NCI-H1048 (cell line): ENCODE measurements at regions not wholly inside any gene's neighbourhood (a gene's known extent, or its start where the extent isn't known, plus 50 kb on each side); places are given as distances from the start of the nearest gene placed in this dataset.
"Not testable (repeated sequence)": the region's sequence is repeated elsewhere in the genome, so short reads cannot be mapped to it uniquely, and the experiment has no call there.

Experiments used
- DNase-seq: peaks from one replicate; lab custom pipeline; 2025; lab: John Stamatoyannopoulos, UW

DNA sequence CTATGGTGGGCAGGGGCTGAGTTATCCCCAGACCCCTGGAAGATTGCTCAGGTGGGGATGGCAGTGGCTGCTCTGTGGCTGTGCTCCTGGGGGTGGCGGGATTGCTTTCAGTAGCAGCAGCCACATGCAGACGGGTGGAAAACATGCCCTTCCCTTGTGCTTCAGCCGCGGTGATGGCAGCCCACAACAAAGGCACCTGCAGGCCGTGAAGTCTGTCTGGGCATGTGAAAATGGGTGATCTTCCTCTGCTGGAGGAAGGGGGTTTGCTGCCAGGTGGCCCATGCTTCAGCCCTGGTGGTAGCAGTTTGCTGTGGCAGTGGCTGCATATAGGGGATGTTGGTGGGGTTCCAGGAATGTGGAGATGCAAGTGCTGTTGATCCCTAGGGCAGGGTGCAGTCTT is 326.2 kb upstream of the RGS6 start:
- no peak for DNase-seq

DNA sequence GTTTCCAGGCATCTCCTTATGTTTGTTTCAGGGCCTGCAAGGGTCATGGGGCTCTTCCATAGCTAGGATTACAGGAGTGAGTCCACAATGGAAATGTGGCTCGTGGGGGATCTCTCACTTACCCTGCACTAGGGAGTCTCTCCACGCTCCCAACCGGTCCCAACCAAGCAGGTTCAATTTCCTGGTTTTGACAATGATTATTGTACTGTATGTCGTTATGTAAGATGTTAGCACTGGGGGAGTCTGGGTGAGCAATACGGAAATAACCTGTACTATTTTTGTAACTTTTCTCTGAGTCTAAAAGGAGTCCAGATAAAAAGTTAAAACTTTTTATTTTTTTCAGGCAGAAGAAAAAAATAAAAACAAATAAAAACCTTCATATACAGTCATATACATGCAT is 325.7 kb upstream of the RGS6 start:
- no peak for DNase-seq

DNA sequence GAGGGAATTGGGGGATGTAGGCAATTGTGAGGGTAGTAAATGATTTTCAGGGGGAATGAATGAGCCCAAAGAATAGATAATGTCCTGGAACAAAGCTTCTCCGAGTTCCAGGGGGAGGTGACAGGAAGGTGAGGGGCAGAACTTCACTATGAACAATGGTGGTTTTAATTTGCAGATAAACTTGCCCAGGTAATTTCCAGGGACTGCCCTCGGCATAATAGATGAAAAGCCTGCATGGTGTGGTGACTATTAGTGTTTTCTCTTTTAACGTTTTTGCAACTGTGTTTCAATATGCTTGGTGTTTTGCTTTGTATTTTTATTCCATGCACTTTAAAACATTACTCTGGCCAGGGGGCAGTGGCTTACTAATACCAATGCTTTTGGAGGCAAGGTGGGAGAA is 325.2 kb upstream of the RGS6 start:
- no peak for DNase-seq

DNA sequence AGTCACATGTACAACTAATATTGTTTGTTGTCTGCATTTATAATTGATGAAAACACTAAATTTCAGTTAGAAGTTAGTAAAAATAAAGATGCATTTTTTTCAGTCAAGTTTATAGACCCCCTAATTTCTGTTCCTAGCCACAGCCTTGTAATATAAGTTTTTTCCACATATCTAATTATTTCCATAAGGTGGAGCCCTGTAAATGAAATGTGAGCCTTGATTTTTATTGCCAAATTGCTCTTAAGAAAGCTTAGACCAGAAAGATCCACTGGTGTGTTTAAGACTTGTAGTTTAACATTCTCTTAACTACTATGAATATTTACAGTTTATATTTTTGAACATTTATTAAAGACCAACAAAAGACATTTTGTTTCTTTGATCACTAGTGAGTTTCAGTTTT is 322.1 kb upstream of the RGS6 start:
- DNase-seq, result no peak

DNA sequence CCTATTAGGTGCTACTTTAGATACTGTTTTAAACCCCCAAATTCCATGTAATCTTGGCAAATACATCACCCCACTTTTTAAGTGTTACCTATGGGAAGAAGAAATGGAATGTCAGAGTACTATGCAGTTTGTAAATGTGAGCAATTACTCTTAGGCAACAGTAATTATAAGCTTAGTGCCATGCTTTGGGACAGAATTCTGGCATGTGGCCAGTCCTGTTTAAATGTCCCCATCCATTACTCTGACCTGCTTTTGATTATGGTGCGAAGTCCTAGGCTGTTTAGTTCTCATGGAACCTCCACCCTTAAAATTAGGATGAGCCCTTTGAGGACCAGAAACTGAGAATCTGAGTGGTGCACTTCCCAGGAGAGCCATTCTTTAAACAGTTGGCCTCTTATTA is 321.4 kb upstream of the RGS6 start:
- peak; percentile 85 for DNase-seq

DNA sequence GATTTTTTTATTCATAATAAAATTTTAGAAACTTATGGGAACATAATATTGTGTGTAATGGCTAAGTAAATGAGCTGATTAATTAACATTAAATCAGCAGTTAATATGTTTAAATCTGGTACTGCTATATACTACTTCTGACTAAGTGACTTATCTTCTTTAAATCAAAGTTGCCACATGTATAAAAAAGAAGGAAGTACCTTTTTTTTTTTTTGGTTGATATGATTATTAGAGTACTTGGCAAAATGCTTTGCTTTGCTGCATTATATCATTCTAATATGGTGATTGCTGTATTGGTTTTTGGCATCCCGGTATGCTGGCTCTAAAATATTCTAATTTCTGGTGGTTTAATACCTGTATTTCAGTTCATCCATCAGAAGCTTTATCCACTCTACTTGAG is 319.1 kb upstream of the RGS6 start:
- DNase-seq, result no peak

DNA sequence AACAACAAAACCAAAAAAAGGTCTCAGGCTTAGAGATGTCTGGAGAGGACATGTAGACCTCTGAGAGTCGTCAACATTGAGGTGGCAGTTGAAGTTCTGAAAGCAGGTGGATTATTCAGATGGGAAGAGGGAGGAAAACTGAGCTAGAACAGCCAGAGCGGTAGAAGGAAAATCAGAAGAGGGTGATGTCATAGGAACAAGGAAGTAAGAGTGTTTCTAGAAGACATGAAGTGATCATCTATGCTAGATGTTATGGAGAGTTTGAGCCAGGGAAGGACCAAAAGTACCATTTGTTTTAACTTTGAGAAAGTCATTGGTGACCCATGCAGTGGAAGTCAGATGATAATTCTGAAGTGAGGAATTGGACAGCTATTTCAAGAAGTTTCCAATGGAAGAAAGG is 316.2 kb upstream of the RGS6 start:
- no peak for DNase-seq

DNA sequence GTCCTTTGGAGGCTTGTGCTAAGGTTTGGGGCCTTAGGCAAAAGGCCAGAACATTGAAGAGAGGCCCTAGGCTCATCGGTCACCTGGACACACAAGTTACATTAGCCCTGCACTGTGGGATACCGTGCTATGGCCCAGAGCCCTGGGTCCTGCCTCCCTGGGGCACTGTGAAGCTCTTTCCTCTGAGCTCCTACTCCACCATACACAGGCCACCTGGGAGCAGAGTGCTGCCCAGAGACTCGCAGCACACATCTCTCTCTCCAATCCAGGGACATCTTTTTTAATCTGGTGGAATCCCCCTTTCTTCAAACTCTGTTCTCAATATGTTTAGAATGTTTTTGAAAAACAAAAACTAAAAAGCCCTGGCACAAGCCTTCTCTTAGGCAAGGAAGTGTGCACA is 314.2 kb upstream of the RGS6 start:
- no peak for DNase-seq

DNA sequence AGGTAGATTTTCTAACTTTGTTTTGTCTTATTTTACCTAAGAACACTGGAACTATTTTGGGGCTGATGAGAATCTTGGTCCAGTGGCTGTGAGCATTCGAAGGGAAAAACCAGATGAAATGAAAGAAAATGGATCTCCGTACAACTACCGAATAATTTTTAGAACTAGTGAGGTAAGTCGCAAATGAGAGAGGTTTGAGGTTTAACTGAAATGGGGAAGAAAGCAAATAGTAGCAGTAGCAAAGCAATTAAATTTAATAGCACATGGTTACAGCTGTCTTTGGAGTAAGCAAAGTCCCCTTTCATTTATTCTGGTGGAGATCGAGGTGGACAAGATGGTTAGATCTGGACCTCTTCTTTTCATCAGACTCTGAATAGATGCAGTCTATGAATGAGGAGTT is 313.5 kb upstream of the RGS6 start:
- DNase-seq, result no peak

DNA sequence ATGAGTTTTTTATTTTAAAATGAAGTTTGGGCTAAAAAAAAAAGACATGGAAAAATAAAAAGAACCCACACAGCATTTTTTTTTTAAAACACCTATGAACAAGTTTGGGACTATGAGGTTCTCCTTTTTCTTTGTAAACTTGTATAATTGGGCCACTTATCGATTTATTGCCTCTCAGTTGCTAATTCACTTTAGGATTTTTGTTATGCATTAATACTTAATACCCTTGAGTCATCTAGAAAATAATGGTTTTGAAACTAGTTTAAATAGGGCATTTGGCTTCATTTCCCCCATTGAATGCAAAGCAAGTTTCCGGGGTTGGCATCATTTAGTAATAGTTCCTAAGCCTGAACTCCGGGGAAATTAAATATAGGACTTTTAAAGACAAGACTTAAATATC is 312.8 kb upstream of the RGS6 start:
- no peak for DNase-seq

DNA sequence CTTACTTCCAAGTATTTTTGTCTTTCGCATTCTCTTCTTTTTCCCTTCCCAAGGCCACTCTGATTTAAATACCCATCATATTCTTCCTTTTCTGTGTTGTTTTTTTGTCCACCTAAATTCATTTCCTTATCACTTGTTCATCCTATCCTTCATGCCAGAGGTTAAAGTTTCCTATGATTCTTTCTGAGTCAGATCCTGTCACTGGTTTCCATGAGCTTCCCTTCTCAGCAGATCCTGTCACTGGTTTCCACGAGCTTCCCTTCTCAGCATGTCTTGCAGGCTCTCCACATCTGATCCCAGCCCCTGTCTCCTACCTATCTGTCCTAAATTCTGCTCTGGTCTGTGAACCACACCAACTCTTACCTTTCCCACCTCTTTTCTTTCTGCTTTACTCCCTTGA is 311.8 kb upstream of the RGS6 start:
- no peak for DNase-seq

DNA sequence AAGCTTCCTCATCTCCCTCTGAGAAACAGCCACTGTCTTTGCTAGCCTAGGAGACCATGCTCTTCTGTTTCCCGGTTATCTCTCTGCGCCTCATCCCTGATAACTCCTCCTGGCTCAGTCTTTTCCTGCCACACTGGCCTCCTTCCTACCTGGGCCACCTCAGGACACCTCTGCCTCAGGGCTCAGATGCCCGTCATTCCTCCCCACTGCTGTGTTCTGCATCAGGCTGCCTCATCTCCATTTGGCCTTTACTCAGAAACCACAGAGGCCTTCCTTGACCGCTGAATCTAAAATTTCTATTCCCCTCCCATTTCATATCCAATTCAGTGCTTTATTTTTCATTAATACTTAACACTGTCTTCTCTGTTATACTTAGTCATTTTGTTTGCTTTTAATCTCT is 311.0 kb upstream of the RGS6 start:
- no peak for DNase-seq

DNA sequence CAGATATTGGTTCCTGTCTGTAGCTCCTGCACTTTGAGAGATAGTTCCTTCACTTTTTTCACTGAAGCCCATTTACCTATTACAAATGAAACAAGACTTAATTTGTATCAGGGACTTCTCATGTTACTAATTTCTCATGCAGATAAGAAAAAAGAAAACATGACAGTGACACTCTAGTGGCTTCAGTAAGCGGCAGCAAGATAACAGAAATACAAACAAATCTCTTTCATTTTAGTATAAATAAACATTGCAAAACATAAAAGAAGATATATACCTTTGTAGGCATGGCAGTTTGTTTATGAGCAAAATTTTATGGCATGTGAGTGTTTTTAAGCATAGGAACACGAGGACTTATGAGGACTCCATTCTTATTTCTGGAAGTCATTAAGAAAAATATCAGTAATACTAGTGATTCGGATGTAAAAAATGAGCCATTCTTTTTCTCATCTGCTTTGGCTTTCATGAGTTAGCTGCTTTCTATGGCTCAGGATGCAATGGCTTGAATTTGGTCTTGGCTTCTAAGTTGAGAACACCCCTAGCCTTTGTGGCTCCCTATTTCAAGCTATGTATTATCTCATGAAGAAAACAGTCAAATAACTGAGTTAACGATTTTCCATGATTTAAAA is 310.1 kb upstream of the RGS6 start:
- no peak for DNase-seq

DNA sequence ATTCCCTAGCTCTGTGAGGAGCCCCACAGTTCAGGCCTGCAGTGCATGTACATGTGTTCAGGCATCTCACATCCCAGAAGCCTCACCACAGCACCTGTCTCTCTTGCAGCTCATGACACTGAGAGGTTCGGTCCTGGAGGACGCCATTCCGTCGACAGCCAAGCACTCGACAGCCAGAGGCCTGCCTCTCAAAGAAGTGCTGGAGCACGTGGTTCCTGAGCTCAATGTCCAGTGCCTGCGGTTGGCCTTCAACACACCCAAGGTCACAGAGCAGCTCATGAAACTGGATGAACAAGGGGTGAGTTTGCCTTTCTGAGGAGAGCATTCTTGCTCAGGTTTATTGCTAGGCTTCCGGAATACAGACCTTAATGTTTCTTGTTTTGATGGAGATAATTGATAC is 308.3 kb upstream of the RGS6 start:
- DNase-seq, result no peak

DNA sequence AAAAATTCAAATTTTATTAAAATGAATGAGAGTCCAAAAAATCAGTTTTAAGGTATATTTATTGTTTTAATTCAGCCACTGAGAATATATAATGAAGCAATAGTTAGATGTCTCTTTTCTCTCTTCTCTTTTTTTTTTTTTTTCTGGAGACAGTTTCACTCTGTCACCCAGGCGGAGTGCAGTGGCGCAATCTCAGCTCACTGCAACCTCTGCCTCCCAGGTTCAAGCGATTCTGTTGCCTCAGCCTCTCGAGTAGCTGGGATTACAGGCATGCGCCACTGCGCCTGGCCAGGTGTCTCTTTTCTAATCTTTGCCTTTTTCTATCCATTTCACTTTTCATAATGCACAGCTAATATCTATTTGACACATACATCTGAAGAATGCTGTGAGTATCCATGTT is 307.1 kb upstream of the RGS6 start:
- no peak for DNase-seq

DNA sequence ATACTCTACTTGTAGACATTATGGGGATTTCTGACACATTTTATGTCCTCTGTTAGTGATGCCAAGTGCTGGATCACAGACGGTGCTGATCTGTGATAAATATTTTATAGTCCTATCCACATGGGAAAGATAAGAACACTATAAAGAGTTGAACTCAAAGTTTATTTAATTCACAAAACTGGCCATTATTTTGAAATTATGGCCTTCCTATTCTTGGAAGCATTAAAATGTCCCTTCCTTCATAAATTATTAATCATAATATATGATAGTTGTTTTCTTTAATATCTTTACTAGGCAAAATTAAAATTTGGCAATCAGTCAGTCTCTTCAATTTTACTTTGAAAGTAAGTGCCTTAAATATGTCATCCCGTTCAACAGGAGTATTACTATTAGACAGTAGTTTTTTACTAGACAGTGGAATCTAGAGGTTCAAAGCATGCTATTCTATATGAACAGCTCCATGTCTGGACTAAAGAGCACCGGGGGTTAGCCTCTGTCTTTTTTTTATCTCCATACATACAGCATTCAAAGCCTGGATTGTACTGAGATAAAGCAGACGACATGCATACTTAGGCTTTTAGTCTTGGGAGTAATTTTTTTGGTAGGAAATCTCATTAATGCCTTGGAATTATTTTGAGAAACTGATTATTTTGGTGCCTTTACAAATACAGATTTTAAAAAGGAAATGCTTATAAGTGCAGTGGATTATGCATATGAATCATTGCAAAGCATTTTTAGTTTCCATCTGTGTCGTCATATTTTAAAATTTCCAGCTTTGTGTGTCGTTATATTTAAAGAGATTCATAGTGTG is 306.1 kb upstream of the RGS6 start:
- no peak for DNase-seq

DNA sequence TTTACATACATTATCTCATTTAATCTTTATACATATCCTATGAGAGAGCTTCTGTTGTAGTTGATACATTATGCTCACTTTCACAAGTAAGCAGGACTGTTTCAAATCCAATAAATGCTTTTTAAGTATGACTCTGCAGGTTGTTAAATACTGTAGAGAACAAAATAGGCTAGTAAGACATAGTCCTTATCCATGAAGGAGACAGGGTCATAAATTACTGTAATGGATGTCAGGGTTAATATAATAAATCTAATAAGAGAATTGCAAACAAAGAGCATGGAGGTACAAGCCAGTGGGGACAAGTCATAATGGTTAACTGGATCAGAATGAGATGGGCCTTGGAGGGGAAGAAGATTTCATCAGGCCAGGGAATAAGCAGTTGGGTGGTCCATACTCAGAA is 303.8 kb upstream of the RGS6 start:
- DNase-seq, result no peak

DNA sequence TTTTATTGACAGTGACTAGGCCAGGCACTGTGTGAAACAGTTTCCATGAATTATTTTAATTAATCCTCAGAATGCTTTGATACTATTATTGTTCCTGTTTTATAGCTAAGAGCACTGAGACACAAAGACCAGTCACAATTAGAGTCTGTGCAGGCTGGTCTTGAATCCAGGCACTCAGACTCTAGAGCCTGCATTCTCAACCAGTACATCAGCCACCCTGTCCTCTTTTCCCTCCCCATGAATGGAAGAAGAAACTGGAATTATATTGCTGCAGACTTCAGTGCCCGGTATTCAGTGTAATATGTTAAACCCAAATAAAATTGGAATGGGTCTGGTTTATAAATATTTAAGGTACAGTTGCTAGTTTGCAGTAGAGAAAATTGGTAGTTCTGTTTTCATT is 303.0 kb upstream of the RGS6 start:
- DNase-seq, result no peak

DNA sequence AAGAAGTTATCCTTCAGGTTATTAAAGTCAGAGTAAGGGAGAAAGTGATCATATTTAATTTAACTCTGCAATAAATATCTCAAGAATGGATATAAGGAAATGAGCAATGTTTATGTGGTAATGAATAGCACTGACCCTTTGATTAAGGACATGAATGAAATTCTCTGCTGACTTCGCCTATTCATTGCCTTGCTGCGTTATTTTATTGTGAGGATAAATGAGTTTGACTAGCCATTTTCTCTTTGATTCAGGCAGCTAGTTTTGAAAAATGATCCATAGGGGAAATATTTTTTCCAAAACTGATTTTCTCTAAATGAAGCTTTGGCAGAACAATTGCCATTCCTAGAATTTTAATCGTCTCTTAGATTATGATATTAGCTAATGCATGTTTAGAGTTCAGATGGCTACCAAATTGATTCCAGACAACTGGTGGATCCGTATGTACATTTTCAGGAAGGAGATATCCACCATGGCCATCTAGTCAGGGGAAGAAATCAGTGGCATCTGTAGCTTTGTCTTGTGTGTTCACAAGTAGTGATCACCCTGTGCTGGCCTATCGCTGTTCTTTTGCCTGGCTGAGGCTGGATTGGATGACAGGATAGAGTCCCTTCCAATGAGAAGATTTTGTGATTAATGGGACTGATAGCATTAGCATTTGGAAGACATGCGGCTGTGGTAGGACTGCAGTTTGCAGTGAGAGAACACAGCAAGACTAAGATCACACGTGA is 302.3 kb upstream of the RGS6 start:
- no peak for DNase-seq

DNA sequence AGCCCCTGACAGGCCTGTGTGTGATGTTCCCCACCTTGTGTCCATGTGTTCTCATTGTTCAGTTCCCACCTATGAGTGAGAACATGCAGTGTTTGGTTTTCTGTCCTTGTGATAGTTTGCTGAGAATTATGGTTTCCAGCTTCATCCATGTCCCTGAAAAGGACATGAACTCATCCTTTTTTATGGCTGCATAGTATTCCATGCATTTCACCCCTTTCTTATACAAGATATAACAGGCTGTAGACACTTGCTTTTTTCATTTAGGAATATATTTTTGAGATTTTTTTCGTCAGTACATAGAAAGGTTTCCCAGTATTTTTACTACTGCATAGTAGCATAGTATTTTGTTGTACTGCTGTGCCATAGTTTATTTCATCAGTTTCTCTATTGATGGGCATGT is 301.2 kb upstream of the RGS6 start:
- not testable (repeated sequence) for DNase-seq

DNA sequence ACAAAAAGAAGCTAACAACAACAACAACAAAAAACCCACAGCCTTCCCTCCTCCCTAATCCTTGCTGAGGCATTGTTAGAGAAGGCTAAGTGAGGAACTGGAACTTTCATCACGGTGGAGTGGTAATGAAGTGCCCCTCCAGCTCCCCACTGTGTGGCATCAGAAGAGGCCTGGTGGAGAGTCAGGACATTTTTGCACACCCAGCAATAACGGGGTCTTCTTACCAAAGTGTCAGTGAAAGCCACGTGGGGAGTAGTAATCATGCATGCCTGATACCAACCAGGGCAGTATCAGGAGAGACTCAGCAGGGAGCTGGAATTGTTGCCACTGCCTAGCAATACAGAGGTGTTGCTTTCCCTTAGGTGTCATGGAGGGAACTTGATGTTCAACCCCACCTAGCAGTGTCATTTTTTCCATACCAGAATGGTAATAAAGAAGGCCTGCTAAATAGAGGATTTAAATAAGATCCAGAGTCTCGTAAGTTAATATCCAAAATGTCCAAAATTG is 299.7 kb upstream of the RGS6 start:
- DNase-seq, result no peak

DNA sequence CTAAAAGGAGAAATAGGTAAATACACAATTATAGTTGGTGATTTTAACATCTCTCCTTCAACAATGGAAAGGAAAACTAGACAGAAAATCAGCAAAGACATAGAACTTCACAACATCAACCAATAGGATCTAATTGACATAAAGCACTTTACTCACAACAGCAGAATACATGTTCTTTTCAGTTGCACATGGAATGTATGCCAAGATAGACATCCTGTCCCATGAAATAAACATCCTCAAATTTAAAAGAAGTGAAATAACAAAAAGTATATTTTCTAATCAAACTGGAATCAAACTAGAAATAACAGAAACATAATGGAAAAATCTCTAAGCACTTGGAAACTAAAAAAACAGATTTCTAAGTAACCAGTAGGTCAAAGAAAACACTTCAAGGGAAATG is 296.2 kb upstream of the RGS6 start:
- DNase-seq, result no peak

DNA sequence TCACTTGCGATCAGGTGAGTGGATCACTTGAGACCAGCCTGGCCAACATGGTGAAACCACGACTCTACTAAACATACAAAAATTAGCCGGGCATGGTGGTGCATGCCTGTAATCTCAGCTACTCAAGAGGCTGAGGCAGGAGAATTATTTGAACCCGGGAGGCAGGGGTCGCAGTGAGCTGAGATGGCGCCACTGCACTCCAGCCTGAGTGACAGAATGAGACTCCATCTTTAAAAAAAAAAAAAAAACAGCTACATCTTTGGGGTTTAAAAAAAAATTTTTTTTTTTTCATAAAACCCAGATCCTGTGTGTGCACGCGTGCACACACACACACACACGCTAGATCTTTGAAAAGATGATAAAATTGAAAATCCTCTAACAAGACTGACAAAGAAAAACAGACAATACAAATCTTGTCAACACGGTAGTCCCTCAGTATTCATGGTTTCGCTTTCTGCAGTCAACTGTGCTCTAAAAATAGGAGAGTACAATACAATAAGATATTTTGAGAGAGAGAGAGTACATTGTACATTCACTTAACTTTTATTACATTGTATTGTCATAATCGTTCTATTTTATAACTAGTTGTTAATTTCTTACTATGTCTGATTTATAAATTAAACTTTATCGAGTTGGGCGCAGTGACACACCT is 295.3 kb upstream of the RGS6 start:
- DNase-seq, result no peak
